ENCODE measurements at regions not wholly inside any gene's neighbourhood (a gene's known extent, or its start where the extent isn't known, plus 50 kb on each side); places are given as distances from the start of the nearest gene placed in this dataset.
"Not testable (repeated sequence)": the region's sequence is repeated elsewhere in the genome, so short reads cannot be mapped to it uniquely, and the experiment has no call there.

GRCh38 chr9:90508940-90509339, 133.7 kb downstream of the DIRAS2 start:
- DNase-seq (ENCODE audit: low read depth, low spot score) = no peak

- DNase-seq (ENCODE audit: low read depth, low spot score) = no peak
Observed at GRCh38 chr9:90511711-90512110, 130.9 kb downstream of the DIRAS2 start.

GRCh38 chr9:90514877-90515276, 127.7 kb downstream of the DIRAS2 start:
- no peak for DNase-seq (ENCODE audit: low read depth, low spot score)

GRCh38 chr9:90515510-90515909, 127.1 kb downstream of the DIRAS2 start:
- DNase-seq (ENCODE audit: low read depth, low spot score) = no peak

GRCh38 chr9:90517103-90517502, 125.5 kb downstream of the DIRAS2 start:
- DNase-seq (ENCODE audit: low read depth, low spot score) = no peak

GRCh38 chr9:90521811-90522570, 120.6 kb downstream of the DIRAS2 start:
- DNase-seq (ENCODE audit: low read depth, low spot score) = no peak

GRCh38 chr9:90523958-90524357, 118.7 kb downstream of the DIRAS2 start:
- no peak for DNase-seq (ENCODE audit: low read depth, low spot score)

GRCh38 chr9:90526386-90526785, 116.2 kb downstream of the DIRAS2 start:
- DNase-seq (ENCODE audit: low read depth, low spot score) = no peak

- DNase-seq (ENCODE audit: low read depth, low spot score) = not testable (repeated sequence)
Observed at GRCh38 chr9:90536094-90536493, 106.5 kb downstream of the DIRAS2 start.

GRCh38 chr9:90538566-90538965, 104.1 kb downstream of the DIRAS2 start:
- DNase-seq (ENCODE audit: low read depth, low spot score) = no peak

GRCh38 chr9:90539286-90539685, 103.3 kb downstream of the DIRAS2 start:
- DNase-seq (ENCODE audit: low read depth, low spot score) = no peak

- no peak for DNase-seq (ENCODE audit: low read depth, low spot score)
Observed at GRCh38 chr9:90540734-90541133, 101.9 kb downstream of the DIRAS2 start.

- DNase-seq (ENCODE audit: low read depth, low spot score) = no peak
Observed at GRCh38 chr9:90544488-90544887, 98.1 kb downstream of the DIRAS2 start.

- no peak for DNase-seq (ENCODE audit: low read depth, low spot score)
Observed at GRCh38 chr9:90546200-90546599, 96.4 kb downstream of the DIRAS2 start.

- no peak for DNase-seq (ENCODE audit: low read depth, low spot score)
Observed at GRCh38 chr9:90547896-90548295, 94.7 kb downstream of the DIRAS2 start.

GRCh38 chr9:90552317-90552716, 90.3 kb downstream of the DIRAS2 start:
- no peak for DNase-seq (ENCODE audit: low read depth, low spot score)

GRCh38 chr9:90555351-90556057, 87.1 kb downstream of the DIRAS2 start:
- DNase-seq (ENCODE audit: low read depth, low spot score) = no peak

GRCh38 chr9:90556897-90557675, 85.5 kb downstream of the DIRAS2 start:
- no peak for DNase-seq (ENCODE audit: low read depth, low spot score)

- DNase-seq (ENCODE audit: low read depth, low spot score) = no peak
Observed at GRCh38 chr9:90559075-90560073, 83.2 kb downstream of the DIRAS2 start.
